SH-SY5Y (cell line): ENCODE measurements at regions not wholly inside any gene's neighbourhood (a gene's known extent, or its start where the extent isn't known, plus 50 kb on each side); places are given as distances from the start of the nearest gene placed in this dataset.

Experiments used
- GATA2 ChIP-seq: IDR thresholded peaks from 2 replicates; pipeline ENCODE4 v1.6.1; 2011; ENCODE audit warnings: mild to moderate bottlenecking, low read depth, low read length
- GATA3 ChIP-seq: IDR thresholded peaks from 2 replicates; pipeline ENCODE4 v1.6.1; 2011; ENCODE audit warnings: low read depth, mild to moderate bottlenecking, low read length, moderate library complexity

GRCh38 chr10:14413523-14413922, 82.8 kb upstream of the FRMD4A start:
- TF ChIP-seq GATA2 (no peak), GATA3 (no peak)

GRCh38 chr10:14412624-14413023, 81.9 kb upstream of the FRMD4A start:
- TF ChIP-seq GATA2, result no peak
- no peak for TF ChIP-seq GATA3

- no peak for TF ChIP-seq GATA3
- TF ChIP-seq GATA2, result no peak
Measured at GRCh38 chr10:14409856-14410458, 79.2 kb upstream of the FRMD4A start.

- no peak for TF ChIP-seq GATA3
- TF ChIP-seq GATA2, result no peak
Measured at GRCh38 chr10:14409247-14409646, 78.5 kb upstream of the FRMD4A start.

DNA sequence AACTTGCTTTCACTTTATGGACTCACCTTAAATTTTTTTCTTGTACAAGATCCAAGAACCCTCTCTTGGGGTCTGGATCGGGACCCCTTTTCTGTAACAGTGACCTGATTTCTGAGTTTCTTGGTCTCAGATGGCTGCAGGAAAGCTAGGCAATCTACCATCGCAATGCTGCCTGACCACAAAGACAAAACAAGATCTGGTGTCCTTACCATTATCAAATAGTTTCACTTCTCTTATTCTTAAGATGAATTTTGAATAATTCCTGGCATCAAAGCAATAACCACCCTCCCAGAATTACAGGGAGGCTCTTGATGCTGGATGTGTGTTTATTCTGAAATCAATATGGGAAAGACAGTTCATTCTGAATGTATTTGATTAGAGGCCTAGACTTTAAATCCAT, 77.4 kb upstream of the FRMD4A start:
- no peak for TF ChIP-seq GATA2
- TF ChIP-seq GATA3, result no peak

- TF ChIP-seq GATA2, result no peak
- no peak for TF ChIP-seq GATA3
Measured at GRCh38 chr10:14407567-14407966, 76.8 kb upstream of the FRMD4A start.

DNA sequence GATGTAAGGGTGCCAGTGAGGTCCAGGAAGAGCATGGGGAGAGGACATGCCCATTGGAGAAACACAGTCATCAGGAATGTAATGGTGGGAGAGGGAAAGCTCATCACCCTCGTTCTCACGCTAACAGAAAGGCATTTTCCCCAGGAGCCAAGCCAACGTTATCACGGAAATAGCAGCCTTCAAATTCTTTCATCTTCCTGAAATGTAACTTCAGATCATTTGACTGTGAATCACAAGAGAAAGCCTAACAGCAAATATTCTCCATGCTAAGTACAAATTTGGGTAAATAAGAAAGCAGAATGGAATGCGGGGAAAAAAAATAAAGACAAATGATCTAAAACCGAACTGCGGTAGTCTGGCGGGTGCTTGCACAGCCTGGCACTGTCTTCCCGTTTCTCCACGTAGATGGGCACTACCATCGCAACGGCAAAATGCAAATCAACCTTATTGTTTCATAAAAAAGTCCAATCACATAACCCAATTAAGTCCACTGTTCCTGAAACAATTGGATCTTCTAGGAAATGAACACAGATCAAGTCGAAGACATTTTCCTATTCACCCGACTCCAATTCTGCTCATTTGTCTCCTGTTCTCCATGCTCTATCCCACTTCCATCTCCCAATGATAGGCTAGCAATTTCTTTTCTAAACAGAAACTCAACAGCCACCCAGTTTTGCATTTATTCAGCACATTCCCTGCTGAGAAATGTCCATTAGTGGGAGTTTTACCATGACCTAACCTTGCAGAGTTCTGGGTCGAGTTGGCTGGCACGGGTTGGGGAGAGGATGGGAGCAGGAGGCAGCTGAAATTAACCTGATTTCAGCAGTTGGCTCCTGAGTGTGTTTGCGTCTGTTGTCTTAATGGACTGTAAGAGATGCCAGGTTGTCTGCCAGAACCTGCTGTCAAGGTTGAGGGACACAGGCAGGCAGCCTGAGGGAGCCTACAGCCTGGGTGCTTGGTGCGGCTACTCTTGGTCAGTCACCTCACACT, 74.6 kb upstream of the FRMD4A start:
- TF ChIP-seq GATA2, result no peak
- no peak for TF ChIP-seq GATA3

DNA sequence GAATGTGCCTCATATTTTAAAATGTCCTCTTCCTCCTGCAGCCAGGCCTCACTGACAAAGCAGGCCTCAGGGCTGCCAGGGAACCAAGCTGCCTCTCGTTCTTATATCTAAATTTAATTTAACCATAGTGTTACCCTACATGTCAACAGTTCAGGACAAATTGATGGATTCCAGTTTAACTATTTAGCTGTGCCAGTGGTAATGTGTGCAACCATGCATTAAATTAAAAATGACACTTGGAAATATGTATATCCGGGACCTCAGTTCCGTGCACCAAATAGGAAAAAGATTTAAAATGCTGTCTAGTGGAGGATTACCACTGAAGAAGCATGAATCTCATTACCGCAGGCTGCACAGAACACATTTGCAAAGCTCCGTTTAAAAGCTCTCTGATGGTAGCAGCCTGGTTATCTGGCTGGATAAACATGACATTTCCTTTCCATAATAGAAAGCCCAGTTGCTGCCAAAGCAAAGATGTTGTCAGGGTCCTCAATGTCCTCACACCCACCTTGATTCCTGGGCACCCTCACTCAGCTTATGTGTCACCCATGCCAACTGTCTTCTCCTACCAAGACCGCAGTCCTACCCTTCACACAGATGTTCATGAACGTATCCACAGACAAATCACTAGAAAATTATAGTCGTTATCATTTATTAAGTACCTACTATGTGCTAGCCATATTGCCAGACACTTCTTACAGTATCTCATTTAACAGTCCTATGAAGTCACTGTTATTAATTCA, 73.3 kb upstream of the FRMD4A start:
- TF ChIP-seq GATA3 (no peak), GATA2 (peak; percentile 51; the same call in 1 of the 2 replicates)

GRCh38 chr10:14403359-14403758, 72.6 kb upstream of the FRMD4A start:
- no peak for TF ChIP-seq GATA3
- no peak for TF ChIP-seq GATA2

DNA sequence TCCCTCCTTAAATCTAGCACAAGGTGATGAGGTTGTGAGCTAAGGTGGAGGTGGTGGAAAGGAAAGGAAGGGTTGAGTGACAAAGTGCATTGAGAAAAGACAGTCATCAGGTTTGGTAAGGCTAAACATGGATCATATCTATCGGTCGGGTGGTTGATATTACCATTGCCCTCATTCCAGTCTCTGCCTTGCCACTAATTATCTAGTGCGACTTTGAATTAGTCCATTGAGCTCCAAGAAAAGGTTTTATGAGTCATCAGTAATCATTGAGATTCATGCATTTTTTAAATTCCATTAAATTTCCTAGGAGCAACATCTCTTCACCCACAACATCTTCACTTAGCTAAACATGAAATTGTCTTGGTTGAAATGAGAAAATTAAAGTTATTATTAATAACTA, 68.9 kb upstream of the FRMD4A start:
- TF ChIP-seq GATA2 (no peak), GATA3 (no peak)

DNA sequence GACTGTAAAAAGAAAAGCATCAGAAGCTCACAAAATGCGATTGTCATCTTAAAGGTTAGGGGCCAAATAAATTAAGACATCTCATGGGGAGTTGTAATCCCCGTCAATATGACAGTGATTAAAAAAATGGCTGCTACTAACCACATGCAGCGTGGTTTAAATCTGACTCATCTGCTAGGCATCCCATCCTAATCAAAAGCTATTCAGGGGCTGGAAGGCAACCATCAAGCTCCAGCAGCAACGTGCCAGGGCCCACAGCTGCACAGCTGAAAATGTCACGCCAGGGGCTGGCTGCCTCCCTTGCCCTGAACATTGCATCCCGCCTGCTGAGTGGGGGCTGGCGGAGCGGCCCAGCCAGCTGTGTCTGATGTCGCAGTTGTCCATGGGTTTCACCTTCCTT, 66.3 kb upstream of the FRMD4A start:
- TF ChIP-seq GATA3, result no peak
- TF ChIP-seq GATA2, result no peak

- TF ChIP-seq GATA3, result no peak
- TF ChIP-seq GATA2, result no peak
Measured at GRCh38 chr10:14396411-14397048, 65.8 kb upstream of the FRMD4A start.

GRCh38 chr10:14394179-14394578, 63.5 kb upstream of the FRMD4A start:
- TF ChIP-seq GATA3 (no peak), GATA2 (no peak)

DNA sequence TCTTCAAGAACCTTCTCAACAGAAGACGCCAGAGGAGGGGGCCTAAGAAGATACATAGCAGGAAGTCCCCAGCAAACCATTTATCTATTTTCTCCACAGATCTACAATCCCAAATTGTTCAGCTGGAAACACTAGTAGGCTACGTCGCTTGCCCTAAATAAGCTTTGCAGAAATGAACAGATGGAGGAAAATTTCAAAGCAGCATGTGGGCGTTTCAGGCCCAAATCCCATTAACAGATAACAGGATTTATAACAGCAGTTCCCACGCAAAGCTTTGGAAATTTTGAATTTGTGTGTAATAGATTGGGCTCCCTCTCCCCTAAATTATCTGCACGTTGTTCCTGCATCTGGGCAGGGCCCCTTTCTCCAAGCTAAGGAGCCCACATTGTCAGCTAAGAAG, 60.6 kb upstream of the FRMD4A start:
- TF ChIP-seq GATA3 (no peak), GATA2 (no peak)
